PC-9 (cell line): ENCODE measurements at regions not wholly inside any gene's neighbourhood (a gene's known extent, or its start where the extent isn't known, plus 50 kb on each side); places are given as distances from the start of the nearest gene placed in this dataset.

ENCODE experiments used
- EZH2 ChIP-seq: fragments of 200-600 bp; sonication (generic); IDR thresholded peaks from 2 replicates; pipeline ENCODE4 v1.8.0; 2017; ENCODE audit warnings: antibody characterized with exemption, low read depth
- TF ChIP-seq, protein P1 (sequence below): fragments of 200-600 bp; sonication (generic); conservative IDR thresholded peaks from 2 replicates; pipeline ENCODE4 v1.6.1; 2017; ENCODE audit warnings: mixed run types, antibody characterized with exemption, mild to moderate bottlenecking, moderate library complexity

DNA sequence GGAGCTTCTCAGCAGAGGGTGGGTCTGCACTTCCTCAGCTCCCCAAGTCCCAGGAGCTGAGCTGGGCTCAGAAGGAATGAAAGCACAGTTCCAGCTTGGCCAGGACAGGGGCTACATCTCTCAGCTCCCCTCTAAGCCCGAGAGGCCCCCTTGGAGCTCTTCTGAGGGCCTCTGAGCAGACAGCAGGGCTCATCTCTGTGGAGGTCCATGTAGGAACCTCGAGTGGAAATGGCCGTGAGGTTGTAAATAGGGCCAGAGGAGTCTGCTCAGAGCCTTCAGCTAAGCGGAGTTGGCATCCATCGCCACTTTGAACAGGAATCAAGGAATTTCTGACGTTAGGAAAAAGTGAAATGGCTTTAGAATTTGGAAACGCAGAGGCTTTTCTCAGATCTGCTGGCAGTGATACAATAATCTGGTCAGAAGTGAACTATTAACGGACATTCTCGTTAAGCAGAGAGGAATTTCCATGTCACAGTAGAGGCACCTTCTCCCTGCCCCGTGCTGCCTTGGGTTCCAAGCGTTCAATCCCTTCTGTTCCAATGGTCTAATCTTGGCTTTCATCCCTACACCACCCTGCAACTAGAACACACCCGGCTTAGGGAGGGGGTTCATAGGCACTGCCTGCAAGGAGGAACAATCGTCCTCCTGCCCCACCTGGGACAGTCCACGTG lies 213.9 kb downstream of the NDUFA10 start:
- TF ChIP-seq, protein P1, sequence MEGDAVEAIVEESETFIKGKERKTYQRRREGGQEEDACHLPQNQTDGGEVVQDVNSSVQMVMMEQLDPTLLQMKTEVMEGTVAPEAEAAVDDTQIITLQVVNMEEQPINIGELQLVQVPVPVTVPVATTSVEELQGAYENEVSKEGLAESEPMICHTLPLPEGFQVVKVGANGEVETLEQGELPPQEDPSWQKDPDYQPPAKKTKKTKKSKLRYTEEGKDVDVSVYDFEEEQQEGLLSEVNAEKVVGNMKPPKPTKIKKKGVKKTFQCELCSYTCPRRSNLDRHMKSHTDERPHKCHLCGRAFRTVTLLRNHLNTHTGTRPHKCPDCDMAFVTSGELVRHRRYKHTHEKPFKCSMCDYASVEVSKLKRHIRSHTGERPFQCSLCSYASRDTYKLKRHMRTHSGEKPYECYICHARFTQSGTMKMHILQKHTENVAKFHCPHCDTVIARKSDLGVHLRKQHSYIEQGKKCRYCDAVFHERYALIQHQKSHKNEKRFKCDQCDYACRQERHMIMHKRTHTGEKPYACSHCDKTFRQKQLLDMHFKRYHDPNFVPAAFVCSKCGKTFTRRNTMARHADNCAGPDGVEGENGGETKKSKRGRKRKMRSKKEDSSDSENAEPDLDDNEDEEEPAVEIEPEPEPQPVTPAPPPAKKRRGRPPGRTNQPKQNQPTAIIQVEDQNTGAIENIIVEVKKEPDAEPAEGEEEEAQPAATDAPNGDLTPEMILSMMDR = no peak
- no peak; the same call in 1 of the 2 replicates for TF ChIP-seq EZH2
